ENCODE measurements at regions not wholly inside any gene's neighbourhood (a gene's known extent, or its start where the extent isn't known, plus 50 kb on each side); places are given as distances from the start of the nearest gene placed in this dataset.

DNA sequence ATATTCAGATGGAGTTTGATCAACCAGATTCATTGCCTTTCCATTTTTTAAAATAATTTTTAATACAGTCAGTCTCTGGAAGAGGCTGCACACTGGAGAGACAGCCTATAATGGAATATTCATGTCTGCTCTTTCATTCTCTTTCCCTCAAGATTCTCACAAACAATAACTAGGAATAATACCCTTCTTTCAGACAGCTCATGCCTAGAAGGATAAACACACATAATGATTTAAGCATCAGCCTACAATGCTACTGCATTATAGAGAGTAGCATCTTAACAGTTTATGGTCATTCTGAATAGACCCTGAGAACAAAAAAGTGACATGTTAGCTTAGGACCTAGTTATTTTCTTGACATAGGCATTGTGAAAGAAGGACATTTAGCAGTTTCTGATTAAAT is 1692.3 kb downstream of the GRIK2 start:
- TF ChIP-seq, protein P1, sequence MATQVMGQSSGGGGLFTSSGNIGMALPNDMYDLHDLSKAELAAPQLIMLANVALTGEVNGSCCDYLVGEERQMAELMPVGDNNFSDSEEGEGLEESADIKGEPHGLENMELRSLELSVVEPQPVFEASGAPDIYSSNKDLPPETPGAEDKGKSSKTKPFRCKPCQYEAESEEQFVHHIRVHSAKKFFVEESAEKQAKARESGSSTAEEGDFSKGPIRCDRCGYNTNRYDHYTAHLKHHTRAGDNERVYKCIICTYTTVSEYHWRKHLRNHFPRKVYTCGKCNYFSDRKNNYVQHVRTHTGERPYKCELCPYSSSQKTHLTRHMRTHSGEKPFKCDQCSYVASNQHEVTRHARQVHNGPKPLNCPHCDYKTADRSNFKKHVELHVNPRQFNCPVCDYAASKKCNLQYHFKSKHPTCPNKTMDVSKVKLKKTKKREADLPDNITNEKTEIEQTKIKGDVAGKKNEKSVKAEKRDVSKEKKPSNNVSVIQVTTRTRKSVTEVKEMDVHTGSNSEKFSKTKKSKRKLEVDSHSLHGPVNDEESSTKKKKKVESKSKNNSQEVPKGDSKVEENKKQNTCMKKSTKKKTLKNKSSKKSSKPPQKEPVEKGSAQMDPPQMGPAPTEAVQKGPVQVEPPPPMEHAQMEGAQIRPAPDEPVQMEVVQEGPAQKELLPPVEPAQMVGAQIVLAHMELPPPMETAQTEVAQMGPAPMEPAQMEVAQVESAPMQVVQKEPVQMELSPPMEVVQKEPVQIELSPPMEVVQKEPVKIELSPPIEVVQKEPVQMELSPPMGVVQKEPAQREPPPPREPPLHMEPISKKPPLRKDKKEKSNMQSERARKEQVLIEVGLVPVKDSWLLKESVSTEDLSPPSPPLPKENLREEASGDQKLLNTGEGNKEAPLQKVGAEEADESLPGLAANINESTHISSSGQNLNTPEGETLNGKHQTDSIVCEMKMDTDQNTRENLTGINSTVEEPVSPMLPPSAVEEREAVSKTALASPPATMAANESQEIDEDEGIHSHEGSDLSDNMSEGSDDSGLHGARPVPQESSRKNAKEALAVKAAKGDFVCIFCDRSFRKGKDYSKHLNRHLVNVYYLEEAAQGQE (IDR thresholded peaks at IDR 0.05; ENCODE audit: insufficient read depth in 1 of 2, low read depth in 2 of 2, low read length in 1 of 2), result no peak
- no peak for TF ChIP-seq POLR2AphosphoS5 (IDR thresholded peaks at IDR 0.05; ENCODE audit: low read depth, low read length)
- no peak for TF ChIP-seq TCF7L2 (IDR thresholded peaks at IDR 0.05; ENCODE audit: low read depth, low read length)
- TF ChIP-seq SIN3A (IDR thresholded peaks at IDR 0.05; ENCODE audit: borderline replicate concordance, insufficient read depth, low read depth, low read length), result no peak
- TF ChIP-seq CTCF (IDR thresholded peaks at IDR 0.05), result no peak
- in situ Hi-C loops (cut with HindIII; ENCODE audit: low pct_unique_long_range_greater_than_20kb, low sequenced_read_pairs), result no loop called here
- no TSS peak for BruUV-seq (replicated peaks)

GRCh38 chr6:103081876-103082630 is 1688.5 kb downstream of the GRIK2 start:
- in situ Hi-C loops (cut with HindIII; ENCODE audit: low pct_unique_long_range_greater_than_20kb, low sequenced_read_pairs), result no loop called here
- H3K4me3 ChIP-seq (ENCODE audit: low read depth in 2 of 2, low read length in 2 of 2), result no peak overlapping the region
- intact Hi-C loops (cut with micrococcal nuclease; ENCODE audit: unreplicated experiment), result no loop called here
- no peaks in the 10 kb centered on the region for H3K9me3 ChIP-seq (ENCODE audit: control insufficient read depth, insufficient read depth, low read depth, low read length)
- ATAC-seq, result no peak
- CTCF ChIA-PET, result no interaction called here
- no peaks in the 10 kb centered on the region for H3K4me1 ChIP-seq (ENCODE audit: control insufficient read depth, insufficient read depth, low read length)
- DNase-seq (ENCODE audit: low read depth, low spot score), result no peak
- POLR2A ChIA-PET, result no interaction called here
- TF ChIP-seq, protein P1 (IDR thresholded peaks at IDR 0.05; ENCODE audit: insufficient read depth in 1 of 2, low read depth in 2 of 2, low read length in 1 of 2), result no peak
- TF ChIP-seq CTCF (IDR thresholded peaks at IDR 0.05) (no peak), TCF7L2 (IDR thresholded peaks at IDR 0.05; ENCODE audit: low read depth, low read length) (no peak), SIN3A (IDR thresholded peaks at IDR 0.05; ENCODE audit: borderline replicate concordance, insufficient read depth, low read depth, low read length) (no peak), POLR2AphosphoS5 (IDR thresholded peaks at IDR 0.05; ENCODE audit: low read depth, low read length) (no peak)
- no peak overlapping the region for H3K27ac ChIP-seq (ENCODE audit: low read length)
- H3K27me3 ChIP-seq (ENCODE audit: control insufficient read depth, insufficient read depth, low read length), result no peaks in the 10 kb centered on the region
- H3K36me3 ChIP-seq (ENCODE audit: control insufficient read depth, insufficient read depth, low read length), result no peaks in the 10 kb centered on the region
- BruUV-seq (replicated peaks), result no TSS peak

More for the DNA sequence above, 1692.3 kb downstream of the GRIK2 start:
- CTCF ChIA-PET, result no interaction called here
- DNase-seq (ENCODE audit: low read depth, low spot score), result no peak
- Histone ChIP-seq H3K27me3 (ENCODE audit: control insufficient read depth, insufficient read depth, low read length) (no peaks in the 10 kb centered on the region), H3K9me3 (ENCODE audit: control insufficient read depth, insufficient read depth, low read depth, low read length) (no peaks in the 10 kb centered on the region), H3K4me3 (ENCODE audit: low read depth in 2 of 2, low read length in 2 of 2) (no peak overlapping the region), H3K27ac (ENCODE audit: low read length) (no peak overlapping the region), H3K36me3 (ENCODE audit: control insufficient read depth, insufficient read depth, low read length) (no peaks in the 10 kb centered on the region), H3K4me1 (ENCODE audit: control insufficient read depth, insufficient read depth, low read length) (no peaks in the 10 kb centered on the region)
- intact Hi-C loops (cut with micrococcal nuclease; ENCODE audit: unreplicated experiment), result no loop called here
- POLR2A ChIA-PET, result no interaction called here
- ATAC-seq, result no peak

All from Panc1 (cell line).